ENCODE measurements at regions not wholly inside any gene's neighbourhood (a gene's known extent, or its start where the extent isn't known, plus 50 kb on each side); places are given as distances from the start of the nearest gene placed in this dataset.
"Not testable (repeated sequence)": the region's sequence is repeated elsewhere in the genome, so short reads cannot be mapped to it uniquely, and the experiment has no call there.

GRCh38 chr6:99668036-99668705, 61.5 kb downstream of the PRDM13 start:
- H3K36me3 ChIP-seq, result no peaks in the 10 kb centered on the region
- H3K9me3 ChIP-seq, result no peaks in the 10 kb centered on the region
- H3K27me3 ChIP-seq, result no peaks in the 10 kb centered on the region
- DNase-seq (ENCODE audit: low spot score), result no peak
- TF ChIP-seq CTCF (IDR thresholded peaks at IDR 0.05), result no peak
- H3K4me3 ChIP-seq, result no peak overlapping the region
- H3K27ac ChIP-seq, result no peak overlapping the region
- H3K4me1 ChIP-seq, result no peaks in the 10 kb centered on the region

- TF ChIP-seq CTCF (IDR thresholded peaks at IDR 0.05), result no peak
- Histone ChIP-seq H3K9me3 (peaks cover 0 to 4% of the 10 kb centered on the region in 2 donors), H3K4me3 (no peak overlapping the region), H3K36me3 (no peaks in the 10 kb centered on the region), H3K27me3 (no peaks in the 10 kb centered on the region), H3K4me1 (no peaks in the 10 kb centered on the region), H3K27ac (no peak overlapping the region)
- no peak for DNase-seq (ENCODE audit: low spot score)
Measured at GRCh38 chr6:99689916-99690685, 83.5 kb downstream of the PRDM13 start.

GRCh38 chr6:99702287-99702686, 95.7 kb downstream of the PRDM13 start:
- DNase-seq (ENCODE audit: low spot score); H3K36me3 ChIP-seq; H3K4me1 ChIP-seq: not testable (repeated sequence)

GRCh38 chr6:99709062-99709461, 102.4 kb downstream of the PRDM13 start:
- Histone ChIP-seq H3K27ac (no peak overlapping the region), H3K9me3 (no peaks in the 10 kb centered on the region), H3K4me3 (no peak overlapping the region), H3K36me3 (no peaks in the 10 kb centered on the region), H3K27me3 (no peaks in the 10 kb centered on the region), H3K4me1 (no peaks in the 10 kb centered on the region)
- TF ChIP-seq CTCF (IDR thresholded peaks at IDR 0.05), result no peak
- no peak for DNase-seq (ENCODE audit: low spot score)

More at GRCh38 chr6:99702287-99702686, 95.7 kb downstream of the PRDM13 start:
- not testable (repeated sequence) for H3K9me3 ChIP-seq, H3K27me3 ChIP-seq, H3K27ac ChIP-seq, H3K4me3 ChIP-seq

- Histone ChIP-seq H3K27me3 (no peaks in the 10 kb centered on the region), H3K4me1 (no peaks in the 10 kb centered on the region), H3K27ac (no peak overlapping the region), H3K4me3 (no peak overlapping the region), H3K36me3 (no peaks in the 10 kb centered on the region), H3K9me3 (peaks cover 0 to 3% of the 10 kb centered on the region in 2 donors)
- no peak for TF ChIP-seq CTCF (IDR thresholded peaks at IDR 0.05)
- DNase-seq (ENCODE audit: low spot score), result no peak
Measured at GRCh38 chr6:99711302-99711701, 104.7 kb downstream of the PRDM13 start.

- no peak for DNase-seq (ENCODE audit: low spot score)
- Histone ChIP-seq H3K4me1 (no peaks in the 10 kb centered on the region), H3K27ac (no peak overlapping the region), H3K9me3 (peaks cover 0 to 9% of the 10 kb centered on the region in 2 donors), H3K36me3 (no peaks in the 10 kb centered on the region), H3K4me3 (no peak overlapping the region), H3K27me3 (no peaks in the 10 kb centered on the region)
- TF ChIP-seq CTCF (IDR thresholded peaks at IDR 0.05), result no peak
Measured at GRCh38 chr6:99711925-99712324, 105.3 kb downstream of the PRDM13 start.

Measured in right atrium auricular region (tissue), 2 donors.